ENCODE measurements at regions not wholly inside any gene's neighbourhood (a gene's known extent, or its start where the extent isn't known, plus 50 kb on each side); places are given as distances from the start of the nearest gene placed in this dataset.
"Not testable (repeated sequence)": the region's sequence is repeated elsewhere in the genome, so short reads cannot be mapped to it uniquely, and the experiment has no call there.

DNA sequence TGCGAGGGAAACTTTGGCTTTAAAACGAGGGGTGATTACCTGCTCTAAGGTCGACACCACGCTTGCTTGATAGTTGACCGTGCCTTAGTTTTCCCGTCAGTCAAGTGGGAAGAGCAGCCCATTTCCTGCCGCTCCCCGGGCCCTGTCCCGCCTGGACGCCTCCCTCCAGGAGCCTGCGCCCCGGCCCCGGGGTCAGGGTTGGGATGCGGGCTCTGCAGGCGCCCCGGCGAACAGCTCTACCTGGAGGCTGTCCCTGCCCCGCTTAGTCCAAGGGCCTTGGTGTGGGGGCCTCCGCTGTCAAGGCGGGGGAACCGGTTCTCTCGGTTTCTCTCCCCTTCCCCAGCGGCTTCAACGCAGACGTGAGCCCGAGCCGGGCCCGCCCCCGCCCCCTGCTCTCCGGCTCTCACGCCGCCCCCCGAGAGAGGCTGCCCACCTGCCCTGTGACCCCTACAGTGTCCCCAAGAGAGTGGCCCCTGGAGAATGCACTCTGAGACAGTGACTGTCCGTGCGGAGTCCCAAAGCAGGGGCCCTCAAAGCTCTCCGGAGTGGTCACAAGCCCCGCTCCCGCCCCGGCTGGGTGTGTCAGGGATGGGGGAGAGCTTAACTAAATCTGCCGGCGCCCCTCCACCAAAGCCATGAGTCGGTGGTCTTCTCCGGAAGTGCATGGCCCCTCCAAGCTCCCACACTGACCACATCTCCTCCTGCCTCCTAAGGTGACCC lies 117.4 kb upstream of the SMURF2 start:
- BruUV-seq (replicated peaks) = no TSS peak
- Mint-ChIP-seq H3K36me3 (ENCODE audit: insufficient read depth, unreplicated experiment) (peaks cover 40% of the 10 kb centered on the region), H3K4me1 (ENCODE audit: low read depth, unreplicated experiment) (peaks cover 9% of the 10 kb centered on the region), H3K4me3 (ENCODE audit: low read depth, unreplicated experiment) (peak overlapping the region; percentile 76), H3K27me3 (ENCODE audit: unreplicated experiment) (no peaks in the 10 kb centered on the region), H3K9me3 (ENCODE audit: low read depth, unreplicated experiment) (no peaks in the 10 kb centered on the region), H3K27ac (ENCODE audit: unreplicated experiment) (no peak overlapping the region)
- no peak for DNase-seq
- CTCF ChIA-PET = interaction anchor here (0.7 kb wide), 1 partner anchor 245 kb away, joined by 9 read pairs; no protein-coding TSS in a partner anchor
- intact Hi-C loops (cut with micrococcal nuclease; ENCODE audit: unreplicated experiment) = loop anchor here (10.0 kb wide), 1 partner anchor 145 kb away; no protein-coding TSS in a partner anchor
- TF ChIP-seq, protein P1, sequence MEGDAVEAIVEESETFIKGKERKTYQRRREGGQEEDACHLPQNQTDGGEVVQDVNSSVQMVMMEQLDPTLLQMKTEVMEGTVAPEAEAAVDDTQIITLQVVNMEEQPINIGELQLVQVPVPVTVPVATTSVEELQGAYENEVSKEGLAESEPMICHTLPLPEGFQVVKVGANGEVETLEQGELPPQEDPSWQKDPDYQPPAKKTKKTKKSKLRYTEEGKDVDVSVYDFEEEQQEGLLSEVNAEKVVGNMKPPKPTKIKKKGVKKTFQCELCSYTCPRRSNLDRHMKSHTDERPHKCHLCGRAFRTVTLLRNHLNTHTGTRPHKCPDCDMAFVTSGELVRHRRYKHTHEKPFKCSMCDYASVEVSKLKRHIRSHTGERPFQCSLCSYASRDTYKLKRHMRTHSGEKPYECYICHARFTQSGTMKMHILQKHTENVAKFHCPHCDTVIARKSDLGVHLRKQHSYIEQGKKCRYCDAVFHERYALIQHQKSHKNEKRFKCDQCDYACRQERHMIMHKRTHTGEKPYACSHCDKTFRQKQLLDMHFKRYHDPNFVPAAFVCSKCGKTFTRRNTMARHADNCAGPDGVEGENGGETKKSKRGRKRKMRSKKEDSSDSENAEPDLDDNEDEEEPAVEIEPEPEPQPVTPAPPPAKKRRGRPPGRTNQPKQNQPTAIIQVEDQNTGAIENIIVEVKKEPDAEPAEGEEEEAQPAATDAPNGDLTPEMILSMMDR (IDR thresholded peaks at IDR 0.05; ENCODE audit: unreplicated experiment) = no peak

DNA sequence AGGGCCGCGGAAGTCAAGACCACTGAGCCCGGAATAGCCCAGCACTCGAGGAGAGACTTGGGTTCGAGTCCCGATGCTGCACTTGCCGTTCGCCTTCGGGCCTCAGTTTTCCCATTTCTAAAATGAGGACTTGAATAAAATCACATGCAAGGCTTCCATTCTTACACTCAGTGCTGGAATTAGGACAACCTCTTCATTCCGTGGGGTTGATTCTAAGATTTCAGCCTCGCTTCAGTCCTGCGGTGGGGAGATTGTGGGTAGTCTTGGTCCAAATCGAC lies 116.9 kb upstream of the SMURF2 start:
- DNase-seq; CTCF ChIA-PET; H3K9me3 Mint-ChIP-seq (ENCODE audit: low read depth, unreplicated experiment); H3K27ac Mint-ChIP-seq (ENCODE audit: unreplicated experiment); H3K4me3 Mint-ChIP-seq (ENCODE audit: low read depth, unreplicated experiment); H3K27me3 Mint-ChIP-seq (ENCODE audit: unreplicated experiment); H3K4me1 Mint-ChIP-seq (ENCODE audit: low read depth, unreplicated experiment): not testable (repeated sequence)
- H3K36me3 Mint-ChIP-seq (ENCODE audit: insufficient read depth, unreplicated experiment) = peaks cover 45% of the 10 kb centered on the region
- BruUV-seq (replicated peaks) = TSS peak; percentile 22
- intact Hi-C loops (cut with micrococcal nuclease; ENCODE audit: unreplicated experiment) = loop anchor here (10.0 kb wide), 1 partner anchor 146 kb away; no protein-coding TSS in a partner anchor

DNA sequence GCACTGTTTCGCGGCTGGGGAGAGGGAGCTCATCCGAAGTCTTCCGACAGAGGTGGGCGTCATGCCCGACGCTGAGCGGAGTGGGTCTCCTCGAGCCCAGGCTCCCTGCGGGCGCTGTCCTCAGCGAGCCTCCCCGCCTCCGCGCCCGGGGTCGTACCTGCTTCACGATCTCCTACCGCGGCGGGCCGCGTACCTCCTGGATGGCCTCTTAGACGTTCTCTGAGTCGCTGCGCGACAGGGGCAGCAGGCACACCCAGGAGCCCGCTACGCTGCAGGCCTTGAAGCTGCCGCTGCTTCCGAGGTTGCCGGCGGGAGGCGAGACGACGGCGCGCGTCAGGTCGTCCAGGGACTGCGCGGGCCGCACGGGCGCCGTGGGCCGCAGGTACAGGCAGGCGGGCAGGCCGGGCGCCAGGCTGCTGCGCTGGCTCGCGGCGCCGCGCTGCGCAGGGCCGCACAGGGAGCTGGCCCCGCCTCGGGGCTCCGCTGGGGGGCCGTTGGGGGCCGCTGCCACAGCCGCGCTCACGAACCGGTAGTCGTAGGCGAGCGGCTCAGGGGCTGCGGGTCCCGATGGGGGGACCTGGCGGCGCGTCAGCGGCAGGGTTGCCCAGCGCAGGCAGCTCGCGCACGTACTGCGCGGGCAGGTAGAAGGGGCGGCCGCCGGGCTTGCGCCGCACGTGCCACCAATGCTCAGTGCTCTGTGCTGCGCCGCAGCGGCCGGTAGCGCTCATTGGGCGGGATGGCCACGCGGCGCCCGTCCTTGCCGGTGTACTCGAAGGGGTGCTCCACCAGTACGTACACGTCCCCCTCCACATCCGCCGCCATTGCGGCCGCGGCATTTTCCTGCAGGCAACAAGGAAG lies 116.4 kb upstream of the SMURF2 start:
- Mint-ChIP-seq H3K9me3 (ENCODE audit: low read depth, unreplicated experiment) (no peaks in the 10 kb centered on the region), H3K27me3 (ENCODE audit: unreplicated experiment) (no peaks in the 10 kb centered on the region), H3K4me3 (ENCODE audit: low read depth, unreplicated experiment) (no peak overlapping the region), H3K27ac (ENCODE audit: unreplicated experiment) (no peak overlapping the region), H3K4me1 (ENCODE audit: low read depth, unreplicated experiment) (peaks cover 9% of the 10 kb centered on the region), H3K36me3 (ENCODE audit: insufficient read depth, unreplicated experiment) (peaks cover 50% of the 10 kb centered on the region)
- no peak for DNase-seq
- intact Hi-C loops (cut with micrococcal nuclease; ENCODE audit: unreplicated experiment) = loop anchor here (10.0 kb wide), 1 partner anchor 146 kb away; no protein-coding TSS in a partner anchor
- CTCF ChIA-PET = interaction anchor here (0.6 to 0.7 kb wide), 3 partner anchors 59 to 152 kb away, joined by 3 to 6 read pairs (median 3); no protein-coding TSS in a partner anchor
- BruUV-seq (replicated peaks) = no TSS peak
- TF ChIP-seq, protein P1 (IDR thresholded peaks at IDR 0.05; ENCODE audit: unreplicated experiment) = no peak

DNA sequence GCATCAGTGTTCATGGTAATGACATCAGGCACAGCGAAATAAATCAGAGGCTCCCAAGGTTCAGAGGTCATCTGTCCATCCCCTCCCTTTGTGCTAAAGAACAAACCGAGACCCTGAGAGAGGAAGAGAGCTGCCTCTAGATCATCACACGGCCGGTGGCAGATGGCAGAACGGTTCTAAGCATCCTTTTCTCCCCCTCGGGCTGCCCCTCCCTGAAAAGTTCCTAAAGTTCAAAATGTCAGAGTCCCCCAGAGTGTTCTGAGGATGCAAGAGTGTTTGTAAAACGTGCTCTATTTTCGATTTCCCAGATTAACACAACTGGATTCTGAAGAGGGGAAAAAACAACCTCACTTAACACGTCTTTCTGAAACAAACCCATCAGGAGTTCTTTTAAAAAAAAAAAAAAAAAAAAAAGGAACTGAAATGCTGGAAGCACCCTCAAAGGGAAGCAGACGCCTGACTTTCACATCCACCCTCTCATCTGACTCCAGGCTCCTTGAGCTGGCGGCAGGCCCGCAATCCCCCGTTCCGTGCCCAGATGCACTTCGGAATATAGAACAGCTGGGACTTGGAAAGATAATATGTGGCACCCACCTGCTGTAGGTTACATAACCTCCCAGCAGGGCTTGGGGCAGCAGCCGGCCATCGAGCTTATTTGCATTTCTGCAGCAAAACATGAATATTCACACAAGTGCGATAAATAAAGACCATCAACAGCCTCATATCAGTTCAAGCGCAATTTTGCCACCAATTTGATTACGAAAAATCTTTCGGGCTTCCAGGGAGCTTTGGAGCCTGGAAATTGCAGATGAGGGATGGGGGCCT lies 115.5 kb upstream of the SMURF2 start:
- CTCF ChIA-PET = interaction anchor here (0.6 to 1.3 kb wide), 4 partner anchors 60 to 152 kb away, joined by 3 to 6 read pairs (median 4); no protein-coding TSS in a partner anchor
- Mint-ChIP-seq H3K9me3 (ENCODE audit: low read depth, unreplicated experiment) (no peaks in the 10 kb centered on the region), H3K27me3 (ENCODE audit: unreplicated experiment) (no peaks in the 10 kb centered on the region), H3K36me3 (ENCODE audit: insufficient read depth, unreplicated experiment) (peaks cover 59% of the 10 kb centered on the region), H3K4me3 (ENCODE audit: low read depth, unreplicated experiment) (no peak overlapping the region), H3K27ac (ENCODE audit: unreplicated experiment) (no peak overlapping the region), H3K4me1 (ENCODE audit: low read depth, unreplicated experiment) (peaks cover 9% of the 10 kb centered on the region)
- no TSS peak for BruUV-seq (replicated peaks)
- DNase-seq = no peak
- TF ChIP-seq, protein P1 (IDR thresholded peaks at IDR 0.05; ENCODE audit: unreplicated experiment) = no peak
- intact Hi-C loops (cut with micrococcal nuclease; ENCODE audit: unreplicated experiment) = loop anchor here (10.0 kb wide), 1 partner anchor 147 kb away; no protein-coding TSS in a partner anchor

Measured in Calu3 (cell line).